22Rv1 (cell line): ENCODE measurements at regions not wholly inside any gene's neighbourhood (a gene's known extent, or its start where the extent isn't known, plus 50 kb on each side); places are given as distances from the start of the nearest gene placed in this dataset.

Experiments used
- H3K27ac ChIP-seq: fragments of 450-650 bp; 2 replicates; pipeline ENCODE4 v1.5.1; 2017
- CTCF ChIP-seq: fragments of 450-650 bp; IDR thresholded peaks from 2 replicates; pipeline ENCODE4 v1.5.1; 2017; ENCODE audit warnings: mild to moderate bottlenecking
- ZFX ChIP-seq: fragments of 450-650 bp; IDR thresholded peaks from 2 replicates; pipeline ENCODE4 v1.6.1; 2017; ENCODE audit warnings: antibody characterized with exemption, borderline replicate concordance

- peak overlapping the region; percentile 30; the same call in 1 of the 2 replicates for H3K27ac ChIP-seq
- no peak for TF ChIP-seq CTCF
- TF ChIP-seq ZFX: no peak
These were observed 66.4 kb upstream of the MAOA start for GRCh38 chrX:43589735-43590134.

GRCh38 chrX:43590150-43590549 lies 65.9 kb upstream of the MAOA start:
- TF ChIP-seq ZFX: no peak
- no peak for TF ChIP-seq CTCF
- peak overlapping the region; percentile 30; the same call in 1 of the 2 replicates for H3K27ac ChIP-seq

DNA sequence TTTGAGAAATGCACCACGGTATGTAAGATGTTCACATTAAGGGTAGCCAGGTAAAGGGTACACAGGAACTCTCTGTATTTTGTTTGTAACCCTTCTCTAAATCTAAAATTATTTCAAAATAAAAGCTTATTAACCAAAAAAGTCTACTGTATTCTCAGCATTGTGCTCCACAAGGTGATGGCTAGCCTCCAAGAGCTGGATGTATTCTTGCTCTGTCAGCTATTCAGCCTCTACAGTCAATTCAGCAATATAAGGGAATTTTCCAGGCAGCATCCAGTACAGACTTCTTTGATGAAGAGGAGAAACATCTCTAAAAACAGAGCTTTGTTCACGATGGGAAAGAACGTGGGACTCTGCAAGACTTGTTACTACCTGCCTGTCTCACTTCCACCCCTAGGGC lies 63.5 kb upstream of the MAOA start:
- H3K27ac ChIP-seq: no peak overlapping the region
- TF ChIP-seq ZFX (no peak), CTCF (no peak)

DNA sequence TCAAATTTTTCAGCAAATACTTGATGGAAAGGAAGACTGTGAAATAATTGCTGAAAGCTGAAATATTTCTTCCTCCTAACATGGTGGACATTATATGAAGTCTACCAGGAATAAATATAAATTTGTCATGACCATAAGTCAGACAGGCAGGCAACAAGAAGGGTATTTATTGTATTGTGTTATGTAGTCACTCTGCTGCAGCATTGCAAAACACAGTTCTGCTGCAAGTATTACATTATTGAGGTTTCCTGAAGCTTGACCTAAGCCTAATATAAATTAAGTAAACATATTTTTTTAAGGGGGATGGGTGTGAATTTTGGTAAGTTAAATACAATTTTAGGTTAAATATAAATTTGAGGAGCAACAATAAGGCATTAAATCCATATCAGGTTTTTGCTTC lies 60.2 kb upstream of the MAOA start:
- H3K27ac ChIP-seq: no peak overlapping the region
- TF ChIP-seq CTCF (no peak), ZFX (no peak)

DNA sequence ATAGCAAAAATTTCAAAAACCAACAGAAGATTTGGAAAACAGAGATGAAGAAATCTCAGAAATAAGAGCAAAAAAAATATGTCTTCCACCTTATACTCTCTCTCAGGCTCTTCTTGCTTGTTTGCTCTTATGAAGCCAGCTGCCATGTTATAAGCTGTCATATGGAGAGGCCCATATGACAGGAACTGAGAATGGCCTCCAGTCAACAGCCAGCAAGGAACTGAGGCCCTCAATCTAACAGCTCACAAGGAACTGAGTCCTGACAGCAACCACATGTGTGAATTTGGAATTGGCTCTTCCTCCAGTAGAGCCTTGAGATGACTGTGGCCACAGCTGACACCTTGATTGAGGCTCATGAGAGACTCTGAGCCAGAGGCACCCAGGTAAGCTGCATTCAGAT lies 51.3 kb upstream of the MAOA start:
- H3K27ac ChIP-seq: no peak overlapping the region

DNA sequence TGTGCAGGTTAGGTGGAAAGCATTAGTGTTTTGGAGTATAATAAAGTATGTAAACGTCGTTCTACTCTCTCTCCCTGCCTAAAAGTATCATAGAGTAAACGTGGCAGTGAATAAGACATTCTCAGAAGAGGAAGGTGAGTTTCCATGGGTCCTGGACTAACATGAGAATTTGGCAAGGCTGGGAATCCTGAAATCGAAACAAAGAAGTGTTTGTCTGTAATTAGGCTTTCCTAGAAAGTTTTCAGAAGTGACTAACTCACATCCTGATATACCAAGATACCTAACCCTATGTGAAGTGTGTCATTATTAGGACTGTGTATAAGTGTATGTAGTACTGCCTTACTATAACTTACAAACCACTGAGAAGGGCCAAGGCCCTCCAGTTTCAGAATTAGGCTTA lies 50.7 kb upstream of the MAOA start:
- no peak overlapping the region for H3K27ac ChIP-seq
- TF ChIP-seq CTCF (no peak), ZFX (no peak)

More for the DNA sequence above, 51.3 kb upstream of the MAOA start:
- TF ChIP-seq ZFX: no peak
- no peak for TF ChIP-seq CTCF
